Mesendoderm (in vitro differentiated cells): ENCODE measurements at regions not wholly inside any gene's neighbourhood (a gene's known extent, or its start where the extent isn't known, plus 50 kb on each side); places are given as distances from the start of the nearest gene placed in this dataset.

Source experiments
- DNase-seq: peaks from one replicate; pipeline ENCODE4 v3.0.0; 2013
- H2AK5ac ChIP-seq: 2 replicates; pipeline ENCODE4 v1.6.1; 2013; ENCODE audit warnings: low read length, inconsistent platforms
- H2BK120ac ChIP-seq: 2 replicates; pipeline ENCODE4 v1.6.1; 2013; ENCODE audit warnings: low read depth, mild to moderate bottlenecking, low read length, moderate library complexity, mixed read lengths
- H2BK15ac ChIP-seq: replicated peaks from 2 replicates; pipeline ENCODE4 v1.6.1; 2013; ENCODE audit warnings: low read depth, mild to moderate bottlenecking, moderate library complexity
- H2BK5ac ChIP-seq: 2 replicates; pipeline ENCODE4 v1.6.1; 2013; ENCODE audit warnings: low read length, inconsistent platforms
- H3K18ac ChIP-seq: 2 replicates; pipeline ENCODE4 v1.6.1; 2013; ENCODE audit warnings: mild to moderate bottlenecking, low read length, mixed read lengths
- H3K23ac ChIP-seq: one replicate; pipeline ENCODE4 v1.6.1; 2013; ENCODE audit warnings: low read length
- H3K27ac ChIP-seq: 2 replicates; pipeline ENCODE4 v1.5.1; 2013; ENCODE audit warnings: low read depth, mild to moderate bottlenecking, inconsistent platforms, low read length, moderate library complexity
- H3K27me3 ChIP-seq: 2 replicates; pipeline ENCODE4 v1.6.1; 2013; ENCODE audit warnings: low read length, control low read depth, mild to moderate bottlenecking, inconsistent platforms; ENCODE audit not compliant: insufficient read depth, poor library complexity
- H3K36me3 ChIP-seq: 2 replicates; pipeline ENCODE4 v1.6.1; 2013; ENCODE audit warnings: low read length, inconsistent platforms; ENCODE audit not compliant: control insufficient read depth, insufficient read depth
- H3K4ac ChIP-seq: one replicate; pipeline ENCODE4 v1.6.1; 2013; ENCODE audit warnings: low read depth, mild to moderate bottlenecking, low read length, moderate library complexity
- H3K4me1 ChIP-seq: 2 replicates; pipeline ENCODE4 v1.6.1; 2013; ENCODE audit warnings: low read depth, low read length, inconsistent platforms; ENCODE audit not compliant: control insufficient read depth
- H3K4me2 ChIP-seq: 2 replicates; pipeline ENCODE4 v1.6.1; 2013; ENCODE audit warnings: low read length
- H3K4me3 ChIP-seq: 2 replicates; pipeline ENCODE4 v1.5.1; 2013; ENCODE audit warnings: mild to moderate bottlenecking, low read length
- H3K56ac ChIP-seq: one replicate; pipeline ENCODE4 v1.6.1; 2013; ENCODE audit warnings: low read length
- H3K79me1 ChIP-seq: 2 replicates; pipeline ENCODE4 v1.6.1; 2013; ENCODE audit warnings: low read length, inconsistent platforms
- H3K79me2 ChIP-seq: 2 replicates; pipeline ENCODE4 v1.6.1; 2013; ENCODE audit warnings: mild to moderate bottlenecking, low read length; ENCODE audit not compliant: control insufficient read depth, insufficient read depth
- H3K9ac ChIP-seq: 2 replicates; pipeline ENCODE4 v1.6.1; 2013; ENCODE audit warnings: low read length, inconsistent platforms
- H4K5ac ChIP-seq: one replicate; pipeline ENCODE4 v1.6.1; 2013; ENCODE audit warnings: low read length
- H4K8ac ChIP-seq: one replicate; pipeline ENCODE4 v1.6.1; 2013; ENCODE audit warnings: low read depth, mild to moderate bottlenecking, control low read depth, low read length, moderate library complexity
- WGBS: extraction: QIAGEN DNeasy Blood & Tissue Kit; methylation state at CpG from one replicate; pipeline ENCODE4 v1.1.7; 2013; ENCODE audit warnings: low lambda C conversion rate, missing lambda C conversion rate; ENCODE audit not compliant: insufficient coverage; ENCODE audit errors: extremely low coverage; 5-methylcytosine and 5-hydroxymethylcytosine counted together

DNA sequence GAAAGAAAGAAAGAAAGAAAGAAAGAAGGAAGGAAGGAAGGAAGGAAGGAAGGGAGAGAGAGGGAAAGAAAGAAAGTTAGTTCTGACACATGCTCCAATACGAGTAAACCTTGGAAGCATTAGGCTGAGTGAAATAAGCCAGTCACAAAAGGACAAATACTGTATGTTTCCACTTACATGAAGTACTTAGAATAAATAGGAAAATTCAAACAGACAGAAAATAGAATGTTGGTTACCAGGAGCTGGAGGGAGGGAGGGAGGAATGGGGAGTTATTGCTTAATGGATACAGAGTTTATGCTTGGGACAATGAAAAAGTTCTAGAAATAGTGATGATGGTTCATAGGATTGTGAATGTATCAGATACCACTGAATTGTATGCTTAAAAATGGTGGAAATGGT is 75.2 kb upstream of the CDH4 start:
- WGBS, result no CpG with 5 or more reads among the region's 1 CpG
- no peak overlapping the region for H4K8ac ChIP-seq

GRCh38 chr20:61178551-61179071 is 73.5 kb upstream of the CDH4 start:
- H3K4me1 ChIP-seq, result no peaks in the 10 kb centered on the region
- H3K23ac ChIP-seq, result no peak overlapping the region
- no peak overlapping the region for H3K4me2 ChIP-seq
- H3K18ac ChIP-seq, result no peak overlapping the region
- no peak overlapping the region for H4K8ac ChIP-seq
- no peak overlapping the region for H4K5ac ChIP-seq
- H3K4ac ChIP-seq, result no peak overlapping the region
- H2AK5ac ChIP-seq, result no peak overlapping the region
- H2BK5ac ChIP-seq, result no peak overlapping the region
- H3K4me3 ChIP-seq, result no peak overlapping the region
- H3K27ac ChIP-seq, result no peak overlapping the region
- no peaks in the 10 kb centered on the region for H3K79me2 ChIP-seq
- no peak overlapping the region for H3K56ac ChIP-seq
- no peak overlapping the region for H3K9ac ChIP-seq
- H3K79me1 ChIP-seq, result no peaks in the 10 kb centered on the region
- H3K27me3 ChIP-seq, result no peaks in the 10 kb centered on the region
- no peak overlapping the region for H2BK15ac ChIP-seq
- no CpG with 5 or more reads among the region's 6 CpGs for WGBS
- H2BK120ac ChIP-seq, result no peak overlapping the region
- no peaks in the 10 kb centered on the region for H3K36me3 ChIP-seq
- DNase-seq, result no peak

More for the DNA sequence above, 75.2 kb upstream of the CDH4 start:
- Histone ChIP-seq H3K4ac (no peak overlapping the region), H3K4me1 (no peaks in the 10 kb centered on the region), H3K79me1 (no peaks in the 10 kb centered on the region), H3K4me3 (no peak overlapping the region), H3K18ac (no peak overlapping the region), H3K56ac (no peak overlapping the region), H3K9ac (no peak overlapping the region), H3K36me3 (no peaks in the 10 kb centered on the region), H2BK15ac (no peak overlapping the region), H3K27me3 (no peaks in the 10 kb centered on the region), H2BK5ac (no peak overlapping the region), H2BK120ac (no peak overlapping the region), H2AK5ac (no peak overlapping the region), H3K4me2 (no peak overlapping the region), H3K27ac (no peak overlapping the region), H4K5ac (no peak overlapping the region), H3K23ac (no peak overlapping the region), H3K79me2 (no peaks in the 10 kb centered on the region)
- no peak for DNase-seq

DNA sequence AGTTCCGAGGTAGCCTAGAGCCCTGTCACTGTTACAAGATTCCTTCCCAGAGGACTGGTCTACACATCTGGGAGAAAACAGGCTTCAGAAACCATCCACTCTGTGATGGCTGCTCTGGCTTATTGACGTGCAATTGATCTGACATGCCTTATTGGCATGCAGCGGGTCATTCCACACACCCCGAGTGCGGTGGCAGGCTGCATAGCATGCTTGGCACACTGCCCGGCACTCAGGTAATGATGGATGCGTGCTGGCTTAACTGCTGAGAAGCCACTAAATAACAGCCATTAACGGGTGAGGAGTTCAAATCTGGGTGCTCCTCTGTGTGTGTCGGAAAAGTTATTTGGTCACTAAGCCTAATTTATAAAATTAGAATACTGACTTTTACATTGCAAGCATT is 67.9 kb upstream of the CDH4 start:
- Histone ChIP-seq H4K5ac (no peak overlapping the region), H4K8ac (no peak overlapping the region), H3K23ac (no peak overlapping the region), H3K56ac (no peak overlapping the region), H3K4me2 (no peak overlapping the region), H3K27ac (no peak overlapping the region), H3K18ac (no peak overlapping the region), H3K79me1 (no peaks in the 10 kb centered on the region), H2BK120ac (no peak overlapping the region), H2AK5ac (no peak overlapping the region), H3K4me3 (no peak overlapping the region), H3K4me1 (no peaks in the 10 kb centered on the region), H3K9ac (no peak overlapping the region), H3K27me3 (no peaks in the 10 kb centered on the region), H2BK5ac (no peak overlapping the region), H2BK15ac (no peak overlapping the region), H3K36me3 (no peaks in the 10 kb centered on the region), H3K79me2 (no peaks in the 10 kb centered on the region), H3K4ac (no peak overlapping the region)
- no CpG with 5 or more reads among the region's 9 CpGs for WGBS
- no peak for DNase-seq

DNA sequence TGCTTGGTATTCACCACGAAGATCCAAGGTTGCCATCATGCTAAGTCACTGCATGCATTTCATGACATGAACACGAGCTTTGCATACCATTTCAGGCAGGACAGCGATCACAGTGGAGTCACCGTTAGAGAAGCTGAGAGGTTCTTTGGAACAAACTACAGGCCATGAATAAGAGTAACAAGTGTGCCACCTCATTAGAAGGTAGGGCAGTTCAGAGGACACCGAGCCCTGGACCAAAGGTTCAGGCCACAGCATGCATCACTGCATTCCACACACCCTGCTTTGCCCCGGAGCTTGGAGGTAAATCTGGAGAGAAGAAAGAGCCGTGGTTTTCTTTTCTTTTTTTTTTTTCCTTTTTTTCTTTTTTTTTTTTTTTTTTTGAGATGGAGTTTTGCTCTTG is 66.9 kb upstream of the CDH4 start:
- WGBS, result no CpG with 5 or more reads among the region's 7 CpGs
- DNase-seq, result no peak

GRCh38 chr20:61185841-61186601 is 66.0 kb upstream of the CDH4 start:
- no peak overlapping the region for H2BK15ac ChIP-seq
- WGBS, result no CpG with 5 or more reads among the region's 12 CpGs
- H3K4me3 ChIP-seq, result no peak overlapping the region
- no peak overlapping the region for H3K23ac ChIP-seq
- no peaks in the 10 kb centered on the region for H3K4me1 ChIP-seq
- DNase-seq, result peak; percentile 79
- no peak overlapping the region for H3K27ac ChIP-seq
- no peak overlapping the region for H4K5ac ChIP-seq
- H2BK120ac ChIP-seq, result no peak overlapping the region
- H3K79me2 ChIP-seq, result no peaks in the 10 kb centered on the region
- no peak overlapping the region for H3K4me2 ChIP-seq
- H3K56ac ChIP-seq, result no peak overlapping the region
- H3K27me3 ChIP-seq, result no peaks in the 10 kb centered on the region
- H4K8ac ChIP-seq, result no peak overlapping the region
- no peak overlapping the region for H2AK5ac ChIP-seq
- H3K79me1 ChIP-seq, result no peaks in the 10 kb centered on the region
- H3K4ac ChIP-seq, result no peak overlapping the region
- no peak overlapping the region for H3K18ac ChIP-seq
- no peak overlapping the region for H2BK5ac ChIP-seq
- no peak overlapping the region for H3K9ac ChIP-seq
- H3K36me3 ChIP-seq, result no peaks in the 10 kb centered on the region

More for the DNA sequence above, 66.9 kb upstream of the CDH4 start:
- Histone ChIP-seq H2BK15ac (no peak overlapping the region), H3K4me1 (no peaks in the 10 kb centered on the region), H3K18ac (no peak overlapping the region), H3K79me1 (no peaks in the 10 kb centered on the region), H3K27me3 (no peaks in the 10 kb centered on the region), H3K4ac (no peak overlapping the region), H3K56ac (no peak overlapping the region), H2BK5ac (no peak overlapping the region), H2BK120ac (no peak overlapping the region), H4K8ac (no peak overlapping the region), H3K23ac (no peak overlapping the region), H3K9ac (no peak overlapping the region), H3K4me2 (no peak overlapping the region), H4K5ac (no peak overlapping the region), H3K36me3 (no peaks in the 10 kb centered on the region), H3K79me2 (no peaks in the 10 kb centered on the region), H2AK5ac (no peak overlapping the region), H3K27ac (no peak overlapping the region), H3K4me3 (no peak overlapping the region)
